SH-SY5Y (cell line): ENCODE measurements at regions not wholly inside any gene's neighbourhood (a gene's known extent, or its start where the extent isn't known, plus 50 kb on each side); places are given as distances from the start of the nearest gene placed in this dataset.

ENCODE experiments used
- GATA2 ChIP-seq: IDR thresholded peaks from 2 replicates; pipeline ENCODE4 v1.6.1; 2011; ENCODE audit warnings: mild to moderate bottlenecking, low read depth, low read length
- GATA3 ChIP-seq: IDR thresholded peaks from 2 replicates; pipeline ENCODE4 v1.6.1; 2011; ENCODE audit warnings: low read depth, mild to moderate bottlenecking, low read length, moderate library complexity

- TF ChIP-seq GATA3 (no peak), GATA2 (no peak)
Observed at GRCh38 chr2:21262426-21262940, 138.7 kb downstream of the TDRD15 start.
